Activated CD8-positive, alpha-beta memory T cell treated with anti-CD3 and anti-CD28 coated beads, Interleukin-2, amount 50 U/mL, for 1 hour (primary cell): ENCODE measurements at regions not wholly inside any gene's neighbourhood (a gene's known extent, or its start where the extent isn't known, plus 50 kb on each side); places are given as distances from the start of the nearest gene placed in this dataset.

Experiments used
- DNase-seq: peaks from one replicate; pipeline ENCODE4 v3.0.0-alpha.2; 2020; ENCODE audit errors: extremely low read depth

DNA sequence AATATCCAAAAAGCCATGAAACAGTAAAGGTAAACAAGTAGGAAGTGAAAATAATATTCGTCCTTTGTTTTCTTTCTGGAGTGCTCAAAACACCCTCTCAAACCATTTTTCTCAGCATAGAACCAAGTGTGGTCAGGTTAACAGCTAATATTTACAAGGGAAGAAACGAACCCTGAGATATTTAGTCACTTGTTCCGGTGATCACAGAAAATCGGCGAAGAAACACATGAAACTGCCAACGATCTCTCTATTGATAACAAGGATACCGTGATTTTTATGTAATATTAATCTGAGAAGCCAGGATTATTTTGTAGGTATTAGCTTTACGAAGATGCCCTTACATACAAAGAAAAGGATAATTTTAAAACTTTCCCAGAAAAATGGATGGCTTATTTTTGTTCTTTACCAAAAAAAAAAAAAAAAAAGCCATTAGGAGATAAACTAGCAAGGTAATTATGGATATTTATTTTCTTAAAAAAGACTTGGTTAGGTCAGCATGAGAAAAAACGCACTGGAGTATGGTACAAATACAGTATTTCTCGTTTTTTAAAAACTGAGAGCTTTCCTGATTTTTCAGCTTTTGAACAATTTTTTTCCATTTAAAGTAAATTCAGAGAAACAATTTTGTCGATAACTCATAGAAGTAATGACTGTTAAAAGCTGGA is 107.3 kb upstream of the HNRNPU start:
- DNase-seq = no peak

DNA sequence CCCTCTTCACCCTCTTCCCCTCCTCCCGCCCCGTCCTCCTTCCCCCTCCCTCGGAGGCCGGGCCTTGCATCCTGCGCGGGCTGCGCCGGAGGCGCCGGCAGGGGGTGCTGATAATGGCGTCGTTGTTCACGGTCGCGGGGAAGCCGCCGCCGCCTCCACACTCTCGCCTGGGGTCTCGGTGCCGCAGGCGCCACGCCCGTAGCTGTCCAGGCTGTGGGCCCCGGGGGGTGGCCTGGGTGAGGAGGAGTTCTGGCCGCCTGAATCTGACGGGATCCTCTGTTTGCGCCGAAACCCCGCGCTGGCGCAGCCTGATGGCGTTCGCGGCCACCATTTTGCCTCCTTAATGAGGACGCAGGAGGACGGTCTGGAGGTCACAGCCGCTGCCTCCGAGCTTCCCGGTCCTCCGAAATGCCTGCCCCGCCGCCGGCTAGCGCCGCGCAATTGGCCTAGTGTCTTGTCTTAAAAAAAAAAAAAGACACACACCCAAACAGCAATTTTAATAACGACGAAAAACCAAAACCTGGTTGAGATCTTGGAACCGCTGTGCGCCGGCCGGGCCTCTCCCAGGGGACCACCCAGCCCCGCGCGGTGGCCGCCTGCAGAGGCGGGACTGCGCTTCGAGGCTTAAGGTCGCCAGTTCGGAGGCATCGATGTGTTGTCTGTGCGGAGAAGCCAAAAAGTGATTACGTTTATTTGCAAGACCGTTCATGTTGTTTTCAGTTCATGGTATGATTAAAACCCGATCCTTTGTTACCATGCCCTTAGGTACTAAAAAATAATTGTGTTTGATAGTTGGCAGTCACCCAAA is 106.6 kb upstream of the HNRNPU start:
- peak; percentile 84 for DNase-seq

DNA sequence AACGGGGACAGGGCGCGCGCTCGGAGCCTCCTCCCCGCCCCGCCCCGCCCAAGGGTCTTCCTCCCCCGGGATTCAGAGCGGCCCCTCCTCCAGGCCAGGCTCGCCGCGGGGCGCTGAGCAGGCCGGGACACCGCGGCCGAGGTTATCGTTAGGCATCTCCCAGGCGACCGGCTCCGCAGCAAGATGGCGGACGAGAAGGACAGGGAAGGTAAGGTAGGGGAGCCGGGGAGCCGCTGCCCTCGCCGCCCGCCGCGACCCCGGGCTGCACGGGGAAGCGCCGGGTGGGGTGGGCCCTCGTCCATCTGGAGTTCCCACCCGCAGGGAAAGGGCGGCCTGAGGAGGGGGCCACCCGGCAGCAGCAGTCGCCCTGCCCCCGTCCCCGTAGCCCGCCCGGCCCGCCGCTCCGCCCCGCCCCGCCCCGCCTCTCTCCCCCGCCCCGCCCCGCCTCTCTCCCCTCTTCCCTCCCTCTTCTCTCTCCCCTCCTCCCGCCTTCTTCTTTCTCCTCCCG is 105.9 kb upstream of the HNRNPU start:
- DNase-seq = peak; percentile 36

DNA sequence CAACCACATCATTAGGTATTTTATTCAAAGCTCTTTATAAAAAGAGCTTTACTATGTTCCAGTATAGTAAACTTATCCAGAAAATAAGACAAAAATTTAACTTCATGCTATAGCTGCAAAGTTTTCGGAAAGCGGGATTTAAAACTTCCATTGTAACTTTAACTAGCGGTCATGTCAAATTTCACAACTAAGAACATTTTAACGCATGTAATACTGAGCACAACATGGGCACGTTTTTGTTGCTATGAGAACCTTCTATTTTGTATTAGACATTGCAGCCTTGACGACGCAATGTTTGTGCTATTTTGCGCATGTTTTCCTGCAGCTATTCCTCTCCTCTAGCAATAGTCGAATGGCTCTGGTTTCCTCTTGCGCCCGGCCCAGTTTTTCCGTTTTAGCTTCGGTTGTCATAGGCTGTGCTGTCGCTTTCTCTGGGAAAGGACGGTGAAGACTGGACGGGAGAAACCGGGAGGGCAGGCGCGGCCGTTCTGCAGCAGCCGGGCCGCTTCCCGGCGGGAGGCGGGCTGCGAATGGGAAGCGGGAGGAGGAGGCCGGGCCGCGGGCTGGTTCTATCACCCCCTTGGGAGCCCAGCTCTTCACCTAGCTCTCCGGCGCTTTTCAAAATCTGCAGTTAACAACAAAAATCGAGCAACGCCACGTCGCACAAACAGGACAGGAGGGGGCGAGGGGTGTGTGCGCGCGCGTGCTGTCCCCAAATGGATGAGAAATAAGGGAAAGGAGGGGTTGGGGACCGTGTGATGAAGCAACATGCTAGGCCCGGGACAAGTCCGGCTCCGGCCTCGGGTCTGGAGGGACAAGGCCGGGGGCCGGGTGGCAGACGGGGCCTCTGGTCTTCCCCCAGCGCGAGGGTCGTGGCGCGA is 105.3 kb upstream of the HNRNPU start:
- DNase-seq = peak; percentile 58

DNA sequence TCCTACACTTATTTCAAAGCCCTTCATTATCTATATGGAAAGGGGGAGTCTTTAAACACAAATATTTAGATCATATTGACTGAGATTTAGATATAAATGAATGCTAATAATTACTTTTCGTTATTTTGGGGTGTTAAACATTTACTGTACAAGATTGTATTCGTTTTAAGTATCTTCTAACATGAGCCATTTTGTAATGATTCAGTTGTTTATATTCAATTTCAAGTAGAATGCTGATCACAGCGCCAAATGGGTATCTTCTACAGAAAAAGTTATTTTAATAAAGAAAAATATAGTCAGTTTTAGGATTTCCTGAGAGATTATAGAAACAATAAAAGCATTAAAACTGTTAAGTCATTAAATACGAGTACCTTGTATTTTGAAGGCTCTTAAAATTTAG is 104.5 kb upstream of the HNRNPU start:
- no peak for DNase-seq

DNA sequence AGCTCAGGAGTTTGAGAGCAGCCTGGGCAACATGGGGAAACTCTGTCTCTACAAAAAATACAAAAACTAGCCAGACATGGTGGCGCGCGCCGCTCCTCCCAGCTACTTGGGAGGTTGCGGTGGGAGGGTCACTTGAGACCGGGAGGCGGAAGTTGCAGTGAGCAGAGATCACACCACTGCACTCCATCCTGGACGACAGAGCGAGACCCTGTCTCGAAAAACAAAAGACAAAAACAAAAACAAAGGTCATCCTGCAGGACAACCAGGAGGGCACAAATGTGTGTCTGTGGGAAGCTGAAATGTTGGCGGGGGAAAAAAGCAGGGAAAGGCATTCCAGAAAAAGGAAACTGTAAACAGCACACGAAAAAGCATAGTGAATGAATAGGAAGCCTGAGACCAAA is 104.1 kb upstream of the HNRNPU start:
- DNase-seq = no peak

GRCh38 chr1:244967159-244967558 is 102.8 kb upstream of the HNRNPU start:
- no peak for DNase-seq

GRCh38 chr1:244965185-244966030 is 101.1 kb upstream of the HNRNPU start:
- no peak for DNase-seq

GRCh38 chr1:244964112-244964971 is 100.0 kb upstream of the HNRNPU start:
- no peak for DNase-seq

DNA sequence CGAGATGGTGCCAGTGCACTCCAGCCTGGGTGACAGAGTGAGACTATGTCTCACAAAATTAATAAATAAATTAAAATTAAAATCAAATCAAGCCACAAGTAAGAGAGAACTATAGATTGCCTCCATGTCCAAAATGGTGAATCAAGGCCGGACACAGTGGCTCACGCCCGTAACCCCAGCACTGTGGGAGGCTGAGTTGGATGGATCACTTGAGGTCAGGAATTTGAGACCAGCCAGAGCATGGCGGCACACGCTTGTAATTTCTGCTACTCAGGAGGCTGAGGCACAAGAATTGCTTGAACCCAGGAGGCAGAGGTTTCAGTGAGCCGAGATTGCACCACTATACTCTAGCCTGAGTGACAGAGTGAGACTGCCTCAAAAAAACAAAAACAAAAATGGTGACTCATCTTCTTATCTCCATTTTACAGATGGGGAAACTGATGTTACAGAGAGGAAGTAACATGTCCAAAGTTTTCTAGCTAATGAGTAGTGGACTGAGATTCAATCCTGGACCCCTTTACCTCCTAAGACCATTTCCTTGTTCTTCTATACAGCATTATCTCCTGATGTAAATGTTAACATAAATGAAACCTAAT is 99.0 kb upstream of the HNRNPU start:
- DNase-seq = no peak

- no peak for DNase-seq
Observed at GRCh38 chr1:244962130-244962529, 97.8 kb upstream of the HNRNPU start.

GRCh38 chr1:244960904-244961303 is 96.6 kb upstream of the HNRNPU start:
- no peak for DNase-seq

DNA sequence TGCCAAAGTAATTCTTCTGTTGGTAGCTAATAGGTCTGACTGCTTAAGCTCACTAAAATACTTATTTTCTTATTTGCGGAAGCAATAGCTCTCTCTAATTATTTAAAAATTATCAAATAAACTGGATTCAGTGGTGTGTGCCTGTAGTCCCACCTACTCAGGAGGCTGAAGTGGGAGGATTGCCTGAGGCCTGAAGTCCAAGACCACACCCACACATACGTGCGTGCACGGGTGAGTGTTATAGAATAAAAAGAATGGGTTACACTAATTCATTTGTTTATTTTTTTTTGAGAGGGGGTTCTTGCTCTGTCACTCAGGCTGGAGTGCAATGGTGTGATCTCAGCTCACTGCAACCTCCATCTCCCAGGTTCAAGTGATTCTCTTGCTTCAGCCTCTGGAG is 94.2 kb upstream of the HNRNPU start:
- no peak for DNase-seq

GRCh38 chr1:244957525-244957924 is 93.2 kb upstream of the HNRNPU start:
- no peak for DNase-seq

GRCh38 chr1:244957122-244957521 is 92.8 kb upstream of the HNRNPU start:
- DNase-seq = no peak

DNA sequence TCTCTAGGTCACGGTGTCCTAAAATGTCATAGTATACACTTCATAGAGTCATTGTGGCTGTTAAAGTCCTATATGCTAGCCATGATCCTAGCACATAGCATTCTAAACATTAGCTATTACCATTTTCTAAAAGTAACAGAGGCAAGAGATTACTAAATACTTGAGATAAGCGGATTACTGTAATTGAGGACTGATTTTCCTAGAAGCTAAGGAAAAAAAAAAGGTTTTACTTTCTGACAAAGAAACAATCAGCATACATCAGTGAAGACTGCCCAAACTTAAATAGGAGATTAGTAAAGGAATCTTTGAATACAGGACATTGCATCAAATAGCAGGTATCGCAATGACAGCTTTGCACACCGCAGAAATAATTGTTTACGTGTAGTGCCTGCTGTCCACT is 91.3 kb upstream of the HNRNPU start:
- DNase-seq = no peak

DNA sequence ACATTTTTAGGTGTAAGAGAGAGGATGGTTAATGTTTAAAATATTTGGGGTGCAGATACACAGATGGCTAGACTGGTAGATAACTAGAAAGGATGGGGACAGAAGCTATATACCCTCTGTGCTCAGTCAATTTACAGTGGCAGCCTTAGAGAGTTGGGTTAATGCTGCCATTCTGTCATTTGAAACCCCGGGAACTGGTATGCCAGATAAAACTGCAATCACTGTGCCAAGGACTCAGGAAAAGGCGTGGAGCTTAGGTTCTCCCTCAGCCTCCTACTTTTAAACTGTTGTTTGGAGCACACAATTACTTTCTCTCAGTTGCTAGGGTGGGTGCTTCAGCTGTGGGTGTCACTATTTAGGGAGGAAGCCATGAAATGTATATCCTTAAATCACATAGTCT is 90.0 kb upstream of the HNRNPU start:
- no peak for DNase-seq

DNA sequence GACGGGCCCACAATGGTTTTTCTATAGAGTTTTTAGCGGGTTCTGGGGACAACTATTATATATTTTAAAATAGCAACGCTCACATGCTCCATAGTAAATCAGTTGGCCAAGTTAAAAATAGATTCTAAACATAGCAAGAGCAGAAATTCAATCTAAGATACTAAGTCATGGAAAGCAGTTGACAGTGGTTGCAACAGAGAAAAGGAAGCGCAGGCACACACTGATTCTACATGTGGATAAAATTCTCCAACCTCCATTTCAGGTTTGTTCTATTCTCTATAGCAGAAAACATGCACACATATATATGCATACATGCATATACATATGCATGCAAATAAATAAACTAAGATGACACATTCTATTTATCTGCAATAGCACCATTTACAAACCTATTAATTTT is 89.6 kb upstream of the HNRNPU start:
- DNase-seq = no peak

DNA sequence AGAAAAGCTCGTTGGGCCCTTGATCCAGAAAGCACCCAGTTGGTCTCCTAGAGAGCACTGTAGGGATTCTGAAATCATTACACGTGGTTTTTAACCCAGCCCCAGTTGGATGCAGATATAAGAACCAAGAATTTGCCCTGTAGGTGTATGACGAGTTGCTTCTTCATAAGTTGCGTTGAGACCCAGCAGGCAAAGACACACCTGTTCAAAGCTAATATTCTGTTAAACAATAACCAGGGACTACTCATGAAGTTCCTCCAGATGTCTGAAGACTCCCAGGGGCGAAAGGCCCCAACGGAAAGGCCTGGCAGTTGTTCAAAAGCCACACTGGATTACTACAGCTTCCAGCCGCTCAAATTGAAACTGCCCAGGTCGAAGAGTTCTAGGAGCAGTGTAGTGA is 88.6 kb upstream of the HNRNPU start:
- DNase-seq = no peak
